Frontal cortex (tissue), 3 donors: ENCODE measurements at regions not wholly inside any gene's neighbourhood (a gene's known extent, or its start where the extent isn't known, plus 50 kb on each side); places are given as distances from the start of the nearest gene placed in this dataset.

ENCODE experiments used
- DNase-seq, 2 donors: peaks; one replicate each; pipeline ENCODE4 v3.0.0; 2012; ENCODE audit warnings: low spot score in 2 of 2
- FAIRE-seq: peaks from 2 replicates; lab custom pipeline; 2012; peaks lifted over from hg19 to GRCh38; lab: Jason Lieb, UNC
- donor health status: control.
- donor health status: control.
- donor health status: control.

DNA sequence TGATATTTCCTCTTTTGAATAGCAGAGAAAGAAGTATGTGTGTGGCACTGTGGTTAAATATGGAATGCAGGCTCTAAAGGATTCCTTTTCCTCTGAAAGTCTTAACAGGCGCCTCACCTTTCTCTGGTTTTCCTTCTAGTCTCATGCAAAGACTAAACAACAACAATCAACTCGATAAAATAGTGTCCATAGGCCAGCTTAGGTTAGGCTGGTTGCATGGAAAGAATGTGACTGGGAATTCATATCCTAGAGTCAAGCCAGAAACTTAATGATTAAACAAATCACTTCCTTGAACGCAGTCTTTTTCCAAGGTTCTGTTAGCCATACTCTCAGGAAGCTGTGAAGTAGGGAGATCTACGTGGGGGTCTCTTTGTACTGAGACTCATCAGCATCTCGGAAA lies 800.8 kb upstream of the ID2 start:
- no peak for FAIRE-seq
- DNase-seq = no peak

GRCh38 chr2:7881466-7881865 lies 800.4 kb upstream of the ID2 start:
- FAIRE-seq (no peak), DNase-seq (no peak)

DNA sequence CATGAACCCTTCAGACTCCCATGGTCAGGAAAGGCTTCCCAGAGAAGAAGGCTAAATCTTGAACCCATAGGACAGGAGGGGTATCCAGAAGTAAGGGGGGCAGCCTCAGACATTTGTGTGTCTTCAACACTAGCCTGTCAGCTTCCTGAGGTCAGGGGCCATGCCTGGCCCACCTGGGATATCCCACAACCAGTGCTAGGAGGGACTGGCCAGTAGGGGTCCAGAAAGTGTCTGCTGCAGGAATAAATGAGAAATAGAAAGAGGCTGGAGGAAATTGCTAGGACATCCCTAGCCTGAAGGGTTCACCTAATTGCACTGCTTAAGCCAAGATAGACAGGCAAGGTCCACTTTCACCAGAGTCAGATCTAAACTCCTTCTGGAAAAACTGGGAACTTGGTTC lies 799.6 kb upstream of the ID2 start:
- DNase-seq = no peak
- no peak for FAIRE-seq

- no peak for DNase-seq
- FAIRE-seq = no peak
Observed at GRCh38 chr2:7884338-7884737, 797.5 kb upstream of the ID2 start.

GRCh38 chr2:7886666-7887065 lies 795.2 kb upstream of the ID2 start:
- no peak for DNase-seq
- FAIRE-seq = no peak

DNA sequence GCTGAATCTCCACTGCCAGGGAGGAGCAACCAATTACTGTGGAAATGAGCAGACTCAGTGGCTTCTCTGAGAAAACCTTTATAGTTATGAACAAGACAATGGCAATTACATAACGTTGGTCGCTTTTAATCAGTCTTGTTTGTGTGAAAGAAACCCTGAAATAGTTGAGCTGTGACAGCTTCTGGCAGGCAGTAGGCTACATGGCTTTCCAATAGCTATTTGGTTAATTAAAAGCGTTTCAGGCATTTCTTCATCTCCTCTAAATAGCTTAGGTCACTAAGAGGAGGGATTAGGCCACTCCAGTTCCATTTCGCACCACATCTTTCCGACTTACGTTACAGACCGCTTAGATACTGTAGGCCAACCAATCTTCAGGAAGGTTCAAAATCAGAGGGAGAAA lies 794.4 kb upstream of the ID2 start:
- DNase-seq (peak in 1 of 2 donors; percentile 12), FAIRE-seq (no peak)

DNA sequence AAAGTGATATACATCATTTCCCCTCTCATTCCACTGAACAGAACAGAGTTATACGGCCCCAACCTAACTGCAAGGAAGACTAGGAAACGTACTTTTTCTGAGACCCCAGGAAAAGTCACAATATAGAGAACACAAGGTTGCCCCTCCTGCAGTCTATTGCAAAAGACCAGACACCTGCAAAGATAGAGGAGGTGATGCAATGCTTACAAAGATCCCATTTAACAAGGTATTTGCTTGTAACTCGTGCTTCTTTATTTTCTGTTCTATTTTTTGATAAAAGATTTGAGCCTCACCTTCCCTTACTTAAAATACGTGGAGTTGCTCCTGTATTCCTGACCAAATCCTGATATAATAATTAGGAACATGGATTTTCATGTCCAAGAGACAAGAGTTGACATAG lies 793.0 kb upstream of the ID2 start:
- DNase-seq (no peak), FAIRE-seq (no peak)

- FAIRE-seq (no peak), DNase-seq (no peak)
Observed at GRCh38 chr2:7891312-7891711, 790.5 kb upstream of the ID2 start.

- FAIRE-seq = no peak
Observed at GRCh38 chr2:7895289-7895688, 786.6 kb upstream of the ID2 start.

DNA sequence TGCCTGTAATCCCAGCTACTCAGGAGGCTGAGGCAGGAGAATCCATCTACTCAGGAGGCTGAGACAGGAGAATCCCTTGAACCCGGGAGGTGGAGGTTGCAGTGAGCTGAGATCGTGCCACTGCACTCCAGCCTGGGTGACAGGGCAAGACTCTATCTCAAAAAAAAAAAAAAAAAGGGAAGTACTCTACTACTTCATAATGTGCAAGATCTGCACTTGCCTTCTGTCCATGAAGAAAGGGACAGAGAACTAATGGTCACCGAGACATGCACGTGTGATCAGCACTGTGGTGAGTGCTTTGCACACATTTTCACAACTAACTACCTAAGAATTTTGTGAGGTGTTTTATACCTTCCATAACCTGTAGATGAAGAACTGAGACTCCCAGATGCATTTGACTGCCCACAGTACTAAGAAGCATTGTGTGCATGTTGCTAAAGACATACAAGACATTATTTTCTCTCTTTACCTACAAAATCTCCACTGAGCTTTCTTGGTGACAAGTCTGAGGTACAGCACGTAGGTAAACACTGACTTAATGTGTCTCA lies 784.8 kb upstream of the ID2 start:
- FAIRE-seq (no peak), DNase-seq (no peak)

More at GRCh38 chr2:7895289-7895688, 786.6 kb upstream of the ID2 start:
- DNase-seq = no peak

GRCh38 chr2:7899241-7899640 lies 782.6 kb upstream of the ID2 start:
- FAIRE-seq (no peak), DNase-seq (no peak)

DNA sequence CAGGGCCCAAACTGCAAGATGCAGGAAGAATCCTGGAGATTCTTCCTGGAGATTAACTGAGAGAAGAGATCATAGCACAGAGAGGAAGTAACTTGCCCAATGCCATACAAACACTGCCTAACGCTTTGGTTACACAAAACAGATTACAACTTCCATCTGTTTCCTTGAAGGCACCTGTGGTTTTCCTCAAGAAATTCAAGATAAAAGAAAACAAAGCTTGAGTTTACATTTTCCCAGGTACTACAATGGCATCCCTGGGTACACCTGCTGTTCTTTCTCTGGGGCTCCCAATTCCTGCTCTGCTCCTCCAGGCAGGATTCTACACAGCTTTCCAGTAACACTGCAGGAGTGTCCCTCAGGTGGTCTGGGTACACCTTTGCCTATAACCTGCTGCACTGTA lies 781.9 kb upstream of the ID2 start:
- DNase-seq (no peak), FAIRE-seq (no peak)

DNA sequence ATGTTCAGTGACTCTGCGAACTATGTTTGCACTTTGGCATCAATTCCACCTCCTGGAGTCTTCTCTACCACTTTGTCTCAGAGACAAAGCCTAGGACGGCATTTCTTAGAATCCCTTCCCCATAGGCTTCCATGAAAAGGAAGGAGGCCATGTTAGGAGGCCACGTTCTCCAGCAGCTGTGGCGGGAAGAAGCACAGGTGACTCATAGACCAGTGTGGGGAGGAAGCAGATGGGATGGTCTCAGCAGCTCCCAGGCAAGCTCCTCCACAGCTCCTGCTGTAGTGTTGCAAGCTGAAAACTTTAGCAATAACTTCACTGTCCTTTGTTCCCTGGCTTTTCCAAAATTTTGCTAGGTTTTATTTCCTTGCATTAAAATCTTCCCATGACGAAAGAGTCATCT lies 781.3 kb upstream of the ID2 start:
- no peak for FAIRE-seq

DNA sequence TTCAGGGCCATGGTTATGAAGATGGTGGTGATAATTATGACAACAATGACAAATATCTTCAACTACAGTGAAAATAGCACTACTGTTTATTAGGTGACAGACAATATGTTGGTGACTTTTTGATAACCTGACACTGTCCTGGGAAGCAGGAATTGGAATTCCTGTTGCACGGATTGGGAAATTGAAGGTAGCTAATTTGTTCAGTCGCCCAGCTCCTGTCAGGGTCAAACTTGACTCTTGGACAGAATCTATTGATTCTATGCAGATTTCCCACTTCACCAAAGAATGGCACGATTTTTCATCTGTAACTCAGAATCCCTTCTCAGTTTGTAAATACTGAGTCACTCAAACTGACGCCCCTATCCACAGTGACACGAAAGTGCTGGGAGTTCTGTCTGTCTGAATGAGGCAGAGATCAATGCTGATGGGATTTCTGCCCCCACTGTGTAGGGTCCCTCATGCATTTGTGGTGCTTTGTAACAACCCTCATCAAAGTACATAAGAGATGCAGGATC lies 779.5 kb upstream of the ID2 start:
- FAIRE-seq = no peak

More for the DNA sequence above, 781.3 kb upstream of the ID2 start:
- no peak for DNase-seq

DNA sequence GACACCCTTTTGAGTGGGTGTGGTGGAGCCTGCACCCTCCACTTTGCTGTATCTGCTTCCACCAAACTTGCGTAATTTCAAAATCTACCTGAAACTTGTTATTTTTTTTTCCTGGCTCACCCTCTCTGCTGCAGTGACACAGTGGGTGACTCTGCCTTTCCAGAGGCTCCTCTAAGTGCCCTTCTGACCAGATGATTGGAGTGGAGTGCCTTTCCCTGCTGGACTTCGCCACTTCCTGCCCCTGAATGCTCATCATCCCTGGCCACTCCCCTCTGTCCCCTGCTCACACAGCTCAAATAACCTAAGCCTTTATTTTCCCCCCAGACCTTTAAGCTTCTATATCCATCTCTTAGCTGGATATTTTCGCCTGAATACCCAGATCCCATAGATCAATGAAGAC lies 777.5 kb upstream of the ID2 start:
- no peak for FAIRE-seq

More for the DNA sequence above, 779.5 kb upstream of the ID2 start:
- no peak for DNase-seq

DNA sequence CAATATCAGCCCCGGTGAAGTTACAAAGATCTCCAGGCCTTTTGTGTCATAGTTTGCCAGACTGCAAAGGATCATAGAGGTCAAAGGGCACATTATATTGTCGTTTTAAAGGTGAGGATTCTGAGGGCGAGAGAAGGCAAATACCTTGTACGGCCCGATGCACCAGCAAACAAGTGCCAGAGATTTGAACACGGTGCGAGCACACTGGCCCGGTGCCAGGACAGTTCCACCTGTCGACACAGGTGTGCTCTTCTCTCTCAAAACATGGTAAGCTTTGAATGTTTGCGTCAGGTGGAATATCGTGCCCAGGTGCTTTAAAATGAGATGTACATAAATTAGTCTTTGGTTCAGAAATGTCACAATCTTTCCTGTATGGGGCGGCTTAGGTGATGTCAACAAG lies 776.1 kb upstream of the ID2 start:
- no peak for DNase-seq

More for the DNA sequence above, 777.5 kb upstream of the ID2 start:
- DNase-seq = no peak

DNA sequence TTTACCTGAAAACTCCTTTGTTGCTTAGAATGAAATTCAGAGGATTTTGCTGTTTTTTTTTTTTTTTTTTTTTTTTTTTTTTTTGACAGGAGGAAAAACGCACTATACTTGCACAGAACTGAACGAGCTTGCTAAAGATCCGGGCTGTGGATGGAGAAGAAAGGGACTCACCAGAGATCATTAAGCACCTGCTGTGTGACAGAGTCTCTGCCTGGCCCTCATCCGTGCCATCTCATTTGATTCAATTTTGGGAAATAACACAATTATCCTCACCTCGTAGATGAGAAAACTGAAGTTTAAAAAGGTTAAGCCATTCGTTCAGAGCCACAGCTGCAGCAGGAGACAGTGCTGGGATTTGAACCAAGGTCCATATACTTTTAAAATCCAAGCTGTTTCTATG lies 775.4 kb upstream of the ID2 start:
- FAIRE-seq = no peak
- no peak for DNase-seq

More for the DNA sequence above, 776.1 kb upstream of the ID2 start:
- no peak for FAIRE-seq

GRCh38 chr2:7907041-7907440 lies 774.8 kb upstream of the ID2 start:
- DNase-seq (no peak), FAIRE-seq (no peak)

DNA sequence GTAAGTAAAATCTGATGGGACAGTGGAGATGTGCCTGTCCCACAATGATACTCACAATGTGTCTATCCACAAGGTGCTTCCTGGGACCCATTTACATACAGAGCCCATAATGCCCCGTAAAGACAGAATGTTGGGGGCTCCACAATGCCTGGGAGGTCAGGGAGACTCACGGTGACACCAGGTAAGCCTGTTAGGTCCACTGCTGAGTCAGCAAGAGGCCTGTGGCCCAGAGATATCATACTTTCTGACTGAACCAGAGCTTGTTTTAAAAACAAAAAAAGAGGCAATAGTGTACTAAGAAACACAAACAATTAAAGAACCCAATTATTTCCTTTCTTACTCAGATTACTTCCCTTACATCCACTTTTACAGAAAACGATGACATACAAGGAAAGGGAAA lies 771.1 kb upstream of the ID2 start:
- FAIRE-seq = no peak
- DNase-seq = no peak

- FAIRE-seq (no peak), DNase-seq (no peak)
Observed at GRCh38 chr2:7911196-7911595, 770.7 kb upstream of the ID2 start.

GRCh38 chr2:7913974-7914373 lies 767.9 kb upstream of the ID2 start:
- DNase-seq = no peak
- FAIRE-seq = no peak

DNA sequence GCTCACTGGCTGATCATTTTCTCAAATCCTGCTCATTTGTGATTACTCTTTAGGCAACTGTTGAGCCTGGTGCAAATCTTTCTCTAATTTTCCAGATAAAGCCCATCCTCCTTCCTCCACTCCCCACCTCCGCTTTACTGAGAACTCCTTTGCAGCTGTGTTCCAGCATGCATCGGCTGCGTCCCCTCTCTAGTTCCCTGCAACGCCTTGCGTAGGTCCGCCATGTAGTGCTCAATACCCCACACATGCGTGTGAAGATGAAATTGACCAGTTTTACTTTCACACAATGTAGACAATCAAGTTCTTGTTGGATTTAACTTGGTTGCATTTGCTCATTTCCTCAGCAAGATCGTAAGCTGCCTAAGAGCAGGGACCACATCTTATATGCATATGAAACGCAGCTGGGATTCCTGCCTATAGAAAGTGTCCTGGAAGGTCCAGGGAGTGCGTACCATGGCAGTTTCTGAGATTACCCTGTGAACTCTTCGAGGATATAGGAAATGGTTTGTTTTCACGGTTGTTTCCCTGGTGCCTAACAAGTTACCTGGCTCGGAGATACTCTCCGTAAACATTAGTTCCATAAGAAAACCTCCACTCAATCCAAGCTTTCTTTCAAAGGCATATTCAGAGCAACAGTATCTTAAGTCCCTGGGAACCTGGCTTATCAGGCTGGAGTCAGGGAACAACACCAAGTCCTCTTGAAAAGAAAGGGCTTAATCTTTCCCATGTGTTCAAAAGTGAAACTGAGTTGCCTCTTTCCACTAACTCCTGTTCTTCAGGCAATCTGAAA lies 766.4 kb upstream of the ID2 start:
- no peak for FAIRE-seq
- no peak for DNase-seq
